Tibial nerve (tissue), 4 donors: ENCODE measurements at regions not wholly inside any gene's neighbourhood (a gene's known extent, or its start where the extent isn't known, plus 50 kb on each side); places are given as distances from the start of the nearest gene placed in this dataset.

Experiments used
- DNase-seq, 2 donors: peaks; one replicate each; pipeline ENCODE4 v3.0.0-alpha.2; 2019; ENCODE audit warnings: low spot score in 2 of 2
- H3K27ac ChIP-seq, 4 donors: fragments of 200-600 bp; sonication (generic) in 3 of 4; one replicate each; pipeline ENCODE4 v1.5.1; 2017 to 2019; ENCODE audit warnings: mild to moderate bottlenecking in 1 of 4
- H3K27me3 ChIP-seq, 2 donors: fragments of 200-600 bp; sonication (generic) in 1 of 2; one replicate each; pipeline versions ENCODE4 v1.5.1 to v1.6.0; 2017 to 2019
- H3K36me3 ChIP-seq, 3 donors: fragments of 200-600 bp; sonication (generic); one replicate each; pipeline ENCODE4 v1.5.1; 2018 to 2019
- H3K4me1 ChIP-seq, 4 donors: fragments of 200-600 bp; sonication (generic) in 3 of 4; one replicate each; pipeline ENCODE4 v1.5.1; 2017 to 2019
- H3K4me3 ChIP-seq, 4 donors: fragments of 200-600 bp; sonication (generic) in 3 of 4; one replicate each; pipeline ENCODE4 v1.5.1; 2017 to 2019; ENCODE audit warnings: mild to moderate bottlenecking in 1 of 4, moderate library complexity in 1 of 4
- H3K9me3 ChIP-seq, 4 donors: fragments of 200-600 bp; sonication (generic) in 3 of 4; one replicate each; pipeline ENCODE4 v1.5.1; 2017 to 2019
- CTCF ChIP-seq, 5 experiments: fragments of 200-600 bp in 3 of 5; fragments of 450-650 bp in 2 of 5; sonication (generic) in 3 of 5; IDR thresholded peaks; one replicate each; pipeline ENCODE4 v1.5.1; 2016 to 2019; ENCODE audit warnings: antibody characterized with exemption in 5 of 5, mild to moderate bottlenecking in 3 of 5, moderate library complexity in 2 of 5
- EP300 ChIP-seq, 2 donors: sonication (generic); formaldehyde crosslinking; IDR thresholded peaks; one replicate each; pipeline ENCODE4 v1.6.1; 2017; ENCODE audit warnings: antibody characterized with exemption in 2 of 2, mild to moderate bottlenecking in 1 of 2
- POLR2A ChIP-seq, 2 donors: fragments of 450-650 bp; IDR thresholded peaks; one replicate each; pipeline ENCODE4 v1.6.1; 2017; ENCODE audit warnings: antibody characterized with exemption in 2 of 2, mild to moderate bottlenecking in 2 of 2, moderate library complexity in 2 of 2
- WGBS, 2 donors: methylation state at CpG; one replicate each; pipeline ENCODE4 v1.1.5; 2018; 5-methylcytosine and 5-hydroxymethylcytosine counted together

GRCh38 chr4:89434364-89434988 lies 126.9 kb upstream of the GPRIN3 start:
- H3K36me3 ChIP-seq = no peaks in the 10 kb centered on the region
- no peaks in the 10 kb centered on the region for H3K27me3 ChIP-seq
- no peaks in the 10 kb centered on the region for H3K4me1 ChIP-seq
- DNase-seq = no peak
- H3K27ac ChIP-seq = no peak overlapping the region
- TF ChIP-seq CTCF (IDR thresholded peaks at IDR 0.05) = peak; percentile 53 to 78 (median 71)
- TF ChIP-seq EP300 (IDR thresholded peaks at IDR 0.05) = no peak
- 55 to 58% methylated on average over 3 of the region's 3 CpGs for WGBS, 2 donors
- no peak overlapping the region for H3K4me3 ChIP-seq
- no peaks in the 10 kb centered on the region for H3K9me3 ChIP-seq

- no peaks in the 10 kb centered on the region for H3K9me3 ChIP-seq
- no peak overlapping the region for H3K4me3 ChIP-seq
- H3K27ac ChIP-seq = no peak overlapping the region
- no peaks in the 10 kb centered on the region for H3K27me3 ChIP-seq
- TF ChIP-seq EP300 (IDR thresholded peaks at IDR 0.05) (no peak), POLR2A (IDR thresholded peaks at IDR 0.05) (no peak), CTCF (IDR thresholded peaks at IDR 0.05) (no peak)
- H3K4me1 ChIP-seq = no peaks in the 10 kb centered on the region
- DNase-seq = no peak
- H3K36me3 ChIP-seq = no peaks in the 10 kb centered on the region
- 89 to 93% methylated on average over 2 of the region's 2 CpGs for WGBS, 2 donors
These were observed 120.2 kb upstream of the GPRIN3 start for GRCh38 chr4:89427782-89428181.

GRCh38 chr4:89425023-89425422 lies 117.4 kb upstream of the GPRIN3 start:
- no peak for DNase-seq
- no peaks in the 10 kb centered on the region for H3K9me3 ChIP-seq
- no peaks in the 10 kb centered on the region for H3K27me3 ChIP-seq
- 75 to 91% methylated on average over 1 of the region's 1 CpG for WGBS, 2 donors
- no peaks in the 10 kb centered on the region for H3K36me3 ChIP-seq
- no peak overlapping the region for H3K4me3 ChIP-seq
- H3K27ac ChIP-seq = no peak overlapping the region
- H3K4me1 ChIP-seq = no peaks in the 10 kb centered on the region
- TF ChIP-seq POLR2A (IDR thresholded peaks at IDR 0.05) = no peak
- TF ChIP-seq CTCF (IDR thresholded peaks at IDR 0.05) = no peak
- no peak for TF ChIP-seq EP300 (IDR thresholded peaks at IDR 0.05)

DNA sequence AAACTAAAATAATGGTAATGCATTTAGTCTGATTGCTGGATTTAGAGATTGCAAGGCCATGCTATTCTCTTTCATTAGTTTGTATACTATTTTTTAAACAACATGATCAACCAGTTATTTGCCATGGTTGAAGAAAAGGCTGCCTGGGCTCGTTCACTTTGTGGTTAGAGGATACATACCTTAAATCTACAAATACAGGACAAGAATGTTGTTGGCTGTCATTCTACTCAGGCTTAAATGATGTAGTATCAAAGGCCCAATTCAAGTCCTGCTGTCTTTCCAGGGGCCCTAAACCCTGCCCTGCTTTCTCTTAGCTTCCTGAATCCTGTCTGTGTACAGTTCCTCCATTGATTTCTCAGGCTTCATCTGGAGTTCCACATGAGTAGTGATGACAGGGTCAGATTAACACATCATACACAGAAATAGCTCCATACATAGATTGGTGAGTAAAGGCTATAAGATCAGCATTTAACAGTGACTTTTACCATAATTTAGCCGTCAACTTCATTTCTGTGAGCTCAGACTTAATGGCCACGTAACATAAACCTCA lies 114.9 kb upstream of the GPRIN3 start:
- Histone ChIP-seq H3K27ac (no peak overlapping the region), H3K9me3 (no peaks in the 10 kb centered on the region), H3K27me3 (no peaks in the 10 kb centered on the region), H3K4me1 (peaks cover 0 to 6% (median 0%) of the 10 kb centered on the region in 4 donors), H3K36me3 (no peaks in the 10 kb centered on the region), H3K4me3 (no peak overlapping the region)
- DNase-seq = no peak
- no peak for TF ChIP-seq POLR2A (IDR thresholded peaks at IDR 0.05)
- no peak for TF ChIP-seq EP300 (IDR thresholded peaks at IDR 0.05)
- TF ChIP-seq CTCF (IDR thresholded peaks at IDR 0.05) = no peak
- 67 to 77% methylated on average over 3 of the region's 3 CpGs for WGBS, 2 donors

DNA sequence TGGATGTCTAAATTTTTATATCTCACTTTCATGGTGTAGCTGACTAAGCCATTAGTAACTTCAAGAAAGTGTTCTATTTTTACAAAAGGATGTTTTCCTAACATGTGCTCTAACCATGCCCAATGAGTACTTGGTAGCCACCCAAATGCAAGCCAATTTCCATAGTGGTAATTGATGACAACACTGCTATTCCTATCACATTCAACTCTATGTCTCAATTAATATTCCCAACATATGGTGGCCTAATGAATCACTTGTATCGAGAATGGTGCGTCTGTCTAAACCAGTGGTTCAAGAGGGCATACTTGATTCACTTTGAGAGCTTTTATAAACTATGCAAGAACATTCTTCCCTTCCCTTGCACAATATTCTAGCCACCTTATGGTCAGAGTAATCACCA lies 112.9 kb upstream of the GPRIN3 start:
- peaks cover 0 to 6% (median 0%) of the 10 kb centered on the region in 4 donors for H3K4me1 ChIP-seq
- no peak overlapping the region for H3K27ac ChIP-seq
- DNase-seq = no peak
- H3K9me3 ChIP-seq = no peaks in the 10 kb centered on the region
- TF ChIP-seq POLR2A (IDR thresholded peaks at IDR 0.05) (no peak), EP300 (IDR thresholded peaks at IDR 0.05) (no peak), CTCF (IDR thresholded peaks at IDR 0.05) (no peak)
- 84 to 91% methylated on average over 2 of the region's 2 CpGs for WGBS, 2 donors
- no peak overlapping the region for H3K4me3 ChIP-seq
- H3K36me3 ChIP-seq = no peaks in the 10 kb centered on the region
- H3K27me3 ChIP-seq = no peaks in the 10 kb centered on the region
